Liver (tissue), 8 donors: ENCODE measurements at regions not wholly inside any gene's neighbourhood (a gene's known extent, or its start where the extent isn't known, plus 50 kb on each side); places are given as distances from the start of the nearest gene placed in this dataset.
"Not testable (repeated sequence)": the region's sequence is repeated elsewhere in the genome, so short reads cannot be mapped to it uniquely, and the experiment has no call there.

Experiments
- DNase-seq: peaks from one replicate; pipeline ENCODE4 v3.0.0-alpha.2; 2017; ENCODE audit warnings: low spot score
- H3K27ac ChIP-seq, 2 donors: one replicate each; pipeline ENCODE4 v1.7.0; 2013; ENCODE audit warnings: inconsistent platforms in 2 of 2, low read length in 2 of 2, control low read depth in 1 of 2, low read depth in 1 of 2, mild to moderate bottlenecking in 1 of 2
- H3K27me3 ChIP-seq, 4 donors: one replicate each; pipeline versions ENCODE4 v1.6.1 to v1.7.0; 2013; ENCODE audit warnings: low read length in 3 of 4, inconsistent platforms in 1 of 4, mild to moderate bottlenecking in 1 of 4, moderate library complexity in 1 of 4; ENCODE audit not compliant: control insufficient read depth in 4 of 4, insufficient read depth in 4 of 4
- H3K36me3 ChIP-seq, 4 donors: one replicate each; pipeline versions ENCODE4 v1.6.1 to v1.7.0; 2013; ENCODE audit warnings: low read length in 3 of 4, mild to moderate bottlenecking in 3 of 4, low read depth in 1 of 4, moderate library complexity in 1 of 4; ENCODE audit not compliant: control insufficient read depth in 4 of 4, insufficient read depth in 3 of 4
- H3K4me1 ChIP-seq, 4 donors: one replicate each; pipeline versions ENCODE4 v1.6.1 to v1.7.0; 2013; ENCODE audit warnings: low read length in 3 of 4, mild to moderate bottlenecking in 3 of 4, moderate library complexity in 1 of 4; ENCODE audit not compliant: control insufficient read depth in 4 of 4, insufficient read depth in 4 of 4
- H3K4me3 ChIP-seq, 3 donors: one replicate each; pipeline versions ENCODE4 v1.6.1 to v1.7.0; 2013; ENCODE audit warnings: low read length in 3 of 3, control low read depth in 1 of 3, low read depth in 1 of 3, mild to moderate bottlenecking in 1 of 3
- H3K9ac ChIP-seq, 2 donors: one replicate each; pipeline ENCODE4 v1.7.0; 2013; ENCODE audit warnings: low read length in 2 of 2, mild to moderate bottlenecking in 2 of 2, moderate library complexity in 2 of 2, control low read depth in 1 of 2, low read depth in 1 of 2
- H3K9me3 ChIP-seq, 4 donors: one replicate each; pipeline versions ENCODE4 v1.6.1 to v1.7.0; 2013; ENCODE audit warnings: low read length in 3 of 4; ENCODE audit not compliant: control insufficient read depth in 4 of 4
- EGR1 ChIP-seq, 2 donors: IDR thresholded peaks; 2 replicates each; pipeline ENCODE4 v1.6.1; 2016 to 2018; ENCODE audit warnings: antibody characterized with exemption in 2 of 2, low read depth in 2 of 2
- FOXA1 ChIP-seq: IDR thresholded peaks from 2 replicates; pipeline ENCODE4 v1.6.1; 2016; ENCODE audit warnings: antibody characterized with exemption
- GABPA ChIP-seq, 2 donors: IDR thresholded peaks in 1 of 2; conservative IDR thresholded peaks in 1 of 2; 2 replicates each; pipeline ENCODE4 v1.6.1; 2016; ENCODE audit warnings: antibody characterized with exemption in 2 of 2, mild to moderate bottlenecking in 1 of 2, moderate library complexity in 1 of 2
- HNF4A ChIP-seq, 2 donors: conservative IDR thresholded peaks; 2 replicates each; pipeline ENCODE4 v1.6.1; 2016; ENCODE audit warnings: antibody characterized with exemption in 2 of 2, mild to moderate bottlenecking in 2 of 2
- HNF4G ChIP-seq: IDR thresholded peaks from 2 replicates; pipeline ENCODE4 v1.6.1; 2016; ENCODE audit warnings: antibody characterized with exemption
- JUND ChIP-seq, 2 donors: IDR thresholded peaks; 2 replicates each; pipeline ENCODE4 v1.6.1; 2016; ENCODE audit warnings: antibody characterized with exemption in 2 of 2
- NR2F2 ChIP-seq: IDR thresholded peaks from 2 replicates; pipeline ENCODE4 v1.6.1; 2016; ENCODE audit warnings: antibody characterized with exemption
- RAD21 ChIP-seq, 2 donors: IDR thresholded peaks; 2 replicates each; pipeline ENCODE4 v1.6.1; 2016; ENCODE audit warnings: antibody characterized with exemption in 2 of 2, mild to moderate bottlenecking in 2 of 2
- RXRA ChIP-seq, 2 donors: IDR thresholded peaks; 2 replicates each; pipeline ENCODE4 v1.6.1; 2017 to 2018; ENCODE audit warnings: antibody characterized with exemption in 2 of 2, mild to moderate bottlenecking in 1 of 2
- SP1 ChIP-seq: IDR thresholded peaks from 2 replicates; pipeline ENCODE4 v1.6.1; 2018; ENCODE audit warnings: antibody characterized with exemption, mild to moderate bottlenecking
- TAF1 ChIP-seq: conservative IDR thresholded peaks from 2 replicates; pipeline ENCODE4 v1.6.1; 2016; ENCODE audit warnings: antibody characterized with exemption, mild to moderate bottlenecking
- YY1 ChIP-seq: IDR thresholded peaks from 2 replicates; pipeline ENCODE4 v1.6.1; 2016; ENCODE audit warnings: antibody characterized with exemption, mild to moderate bottlenecking
- WGBS: extraction: QIAGEN DNeasy Blood & Tissue Kit; methylation state at CpG from one replicate; pipeline ENCODE4 v1.1.7; 2013; 5-methylcytosine and 5-hydroxymethylcytosine counted together
- TF ChIP-seq, protein P1 (sequence below): IDR thresholded peaks from 2 replicates; pipeline ENCODE4 v1.6.1; 2016; ENCODE audit warnings: antibody characterized with exemption
- TF ChIP-seq, protein P2 (sequence below): IDR thresholded peaks from 2 replicates; pipeline ENCODE4 v1.6.1; 2016; ENCODE audit warnings: antibody characterized with exemption
- TF ChIP-seq, protein P3 (sequence below): IDR thresholded peaks from 2 replicates; pipeline ENCODE4 v1.6.1; 2016; ENCODE audit warnings: antibody characterized with exemption, mild to moderate bottlenecking
- TF ChIP-seq, protein P4 (sequence below): fragments of 150-350 bp; IDR thresholded peaks from 2 replicates; pipeline ENCODE4 v1.5.1; 2017; ENCODE audit warnings: improper control_type of control experiment, low read depth, low read length; ENCODE audit not compliant: missing input control
- TF ChIP-seq, protein P5 (sequence below): IDR thresholded peaks from 2 replicates; pipeline ENCODE4 v1.6.1; 2016; ENCODE audit warnings: antibody characterized with exemption
- donor health status: healthy.
- donor health status: healthy.
- donor health status: healthy.
- donor health status: healthy.
- donor health status: healthy.

DNA sequence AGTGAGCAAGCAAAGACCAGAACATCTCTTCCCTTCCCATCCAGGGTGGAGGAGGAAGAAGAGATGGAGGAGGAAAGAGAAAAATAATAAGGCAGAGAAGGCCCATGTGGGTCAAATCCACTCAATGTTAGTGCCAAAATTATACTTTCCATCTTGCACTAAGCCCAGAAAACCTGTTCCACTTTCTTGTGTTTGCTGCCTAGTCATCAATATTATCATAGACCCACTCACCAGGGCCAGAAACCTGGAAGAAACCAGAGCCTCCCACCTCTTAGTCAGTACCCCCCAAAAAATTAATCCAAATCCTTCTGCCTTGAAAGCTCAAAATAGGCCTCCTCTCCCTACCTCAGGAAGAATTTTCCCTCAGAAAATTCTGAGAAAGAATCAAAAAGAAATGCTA lies 171.1 kb downstream of the SOD2 start:
- no peak for TF ChIP-seq TAF1
- no peak for TF ChIP-seq JUND (IDR thresholded peaks at IDR 0.05)
- no peak for TF ChIP-seq YY1
- no peak for TF ChIP-seq HNF4G
- TF ChIP-seq SP1: no peak
- no peak for TF ChIP-seq RAD21 (IDR thresholded peaks at IDR 0.05)
- TF ChIP-seq, protein P1, sequence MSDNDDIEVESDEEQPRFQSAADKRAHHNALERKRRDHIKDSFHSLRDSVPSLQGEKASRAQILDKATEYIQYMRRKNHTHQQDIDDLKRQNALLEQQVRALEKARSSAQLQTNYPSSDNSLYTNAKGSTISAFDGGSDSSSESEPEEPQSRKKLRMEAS: no peak
- TF ChIP-seq, protein P2, sequence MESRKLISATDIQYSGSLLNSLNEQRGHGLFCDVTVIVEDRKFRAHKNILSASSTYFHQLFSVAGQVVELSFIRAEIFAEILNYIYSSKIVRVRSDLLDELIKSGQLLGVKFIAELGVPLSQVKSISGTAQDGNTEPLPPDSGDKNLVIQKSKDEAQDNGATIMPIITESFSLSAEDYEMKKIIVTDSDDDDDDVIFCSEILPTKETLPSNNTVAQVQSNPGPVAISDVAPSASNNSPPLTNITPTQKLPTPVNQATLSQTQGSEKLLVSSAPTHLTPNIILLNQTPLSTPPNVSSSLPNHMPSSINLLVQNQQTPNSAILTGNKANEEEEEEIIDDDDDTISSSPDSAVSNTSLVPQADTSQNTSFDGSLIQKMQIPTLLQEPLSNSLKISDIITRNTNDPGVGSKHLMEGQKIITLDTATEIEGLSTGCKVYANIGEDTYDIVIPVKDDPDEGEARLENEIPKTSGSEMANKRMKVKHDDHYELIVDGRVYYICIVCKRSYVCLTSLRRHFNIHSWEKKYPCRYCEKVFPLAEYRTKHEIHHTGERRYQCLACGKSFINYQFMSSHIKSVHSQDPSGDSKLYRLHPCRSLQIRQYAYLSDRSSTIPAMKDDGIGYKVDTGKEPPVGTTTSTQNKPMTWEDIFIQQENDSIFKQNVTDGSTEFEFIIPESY: no peak
- TF ChIP-seq RXRA (IDR thresholded peaks at IDR 0.05): no peak
- no peak for TF ChIP-seq FOXA1
- TF ChIP-seq, protein P3, sequence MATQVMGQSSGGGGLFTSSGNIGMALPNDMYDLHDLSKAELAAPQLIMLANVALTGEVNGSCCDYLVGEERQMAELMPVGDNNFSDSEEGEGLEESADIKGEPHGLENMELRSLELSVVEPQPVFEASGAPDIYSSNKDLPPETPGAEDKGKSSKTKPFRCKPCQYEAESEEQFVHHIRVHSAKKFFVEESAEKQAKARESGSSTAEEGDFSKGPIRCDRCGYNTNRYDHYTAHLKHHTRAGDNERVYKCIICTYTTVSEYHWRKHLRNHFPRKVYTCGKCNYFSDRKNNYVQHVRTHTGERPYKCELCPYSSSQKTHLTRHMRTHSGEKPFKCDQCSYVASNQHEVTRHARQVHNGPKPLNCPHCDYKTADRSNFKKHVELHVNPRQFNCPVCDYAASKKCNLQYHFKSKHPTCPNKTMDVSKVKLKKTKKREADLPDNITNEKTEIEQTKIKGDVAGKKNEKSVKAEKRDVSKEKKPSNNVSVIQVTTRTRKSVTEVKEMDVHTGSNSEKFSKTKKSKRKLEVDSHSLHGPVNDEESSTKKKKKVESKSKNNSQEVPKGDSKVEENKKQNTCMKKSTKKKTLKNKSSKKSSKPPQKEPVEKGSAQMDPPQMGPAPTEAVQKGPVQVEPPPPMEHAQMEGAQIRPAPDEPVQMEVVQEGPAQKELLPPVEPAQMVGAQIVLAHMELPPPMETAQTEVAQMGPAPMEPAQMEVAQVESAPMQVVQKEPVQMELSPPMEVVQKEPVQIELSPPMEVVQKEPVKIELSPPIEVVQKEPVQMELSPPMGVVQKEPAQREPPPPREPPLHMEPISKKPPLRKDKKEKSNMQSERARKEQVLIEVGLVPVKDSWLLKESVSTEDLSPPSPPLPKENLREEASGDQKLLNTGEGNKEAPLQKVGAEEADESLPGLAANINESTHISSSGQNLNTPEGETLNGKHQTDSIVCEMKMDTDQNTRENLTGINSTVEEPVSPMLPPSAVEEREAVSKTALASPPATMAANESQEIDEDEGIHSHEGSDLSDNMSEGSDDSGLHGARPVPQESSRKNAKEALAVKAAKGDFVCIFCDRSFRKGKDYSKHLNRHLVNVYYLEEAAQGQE: no peak
- TF ChIP-seq EGR1 (IDR thresholded peaks at IDR 0.05; ENCODE audit: low read depth in 2 of 2): no peak
- TF ChIP-seq, protein P4, sequence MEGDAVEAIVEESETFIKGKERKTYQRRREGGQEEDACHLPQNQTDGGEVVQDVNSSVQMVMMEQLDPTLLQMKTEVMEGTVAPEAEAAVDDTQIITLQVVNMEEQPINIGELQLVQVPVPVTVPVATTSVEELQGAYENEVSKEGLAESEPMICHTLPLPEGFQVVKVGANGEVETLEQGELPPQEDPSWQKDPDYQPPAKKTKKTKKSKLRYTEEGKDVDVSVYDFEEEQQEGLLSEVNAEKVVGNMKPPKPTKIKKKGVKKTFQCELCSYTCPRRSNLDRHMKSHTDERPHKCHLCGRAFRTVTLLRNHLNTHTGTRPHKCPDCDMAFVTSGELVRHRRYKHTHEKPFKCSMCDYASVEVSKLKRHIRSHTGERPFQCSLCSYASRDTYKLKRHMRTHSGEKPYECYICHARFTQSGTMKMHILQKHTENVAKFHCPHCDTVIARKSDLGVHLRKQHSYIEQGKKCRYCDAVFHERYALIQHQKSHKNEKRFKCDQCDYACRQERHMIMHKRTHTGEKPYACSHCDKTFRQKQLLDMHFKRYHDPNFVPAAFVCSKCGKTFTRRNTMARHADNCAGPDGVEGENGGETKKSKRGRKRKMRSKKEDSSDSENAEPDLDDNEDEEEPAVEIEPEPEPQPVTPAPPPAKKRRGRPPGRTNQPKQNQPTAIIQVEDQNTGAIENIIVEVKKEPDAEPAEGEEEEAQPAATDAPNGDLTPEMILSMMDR: no peak
- TF ChIP-seq NR2F2: no peak
- no peak for TF ChIP-seq HNF4A (conservative IDR thresholded peaks at IDR 0.05)
- TF ChIP-seq GABPA (IDR thresholded peaks at IDR 0.05 in 1 of 2, conservative IDR thresholded peaks at IDR 0.05 in 1 of 2): no peak
- no peak for DNase-seq
- H3K9me3 ChIP-seq: no peaks in the 10 kb centered on the region

DNA sequence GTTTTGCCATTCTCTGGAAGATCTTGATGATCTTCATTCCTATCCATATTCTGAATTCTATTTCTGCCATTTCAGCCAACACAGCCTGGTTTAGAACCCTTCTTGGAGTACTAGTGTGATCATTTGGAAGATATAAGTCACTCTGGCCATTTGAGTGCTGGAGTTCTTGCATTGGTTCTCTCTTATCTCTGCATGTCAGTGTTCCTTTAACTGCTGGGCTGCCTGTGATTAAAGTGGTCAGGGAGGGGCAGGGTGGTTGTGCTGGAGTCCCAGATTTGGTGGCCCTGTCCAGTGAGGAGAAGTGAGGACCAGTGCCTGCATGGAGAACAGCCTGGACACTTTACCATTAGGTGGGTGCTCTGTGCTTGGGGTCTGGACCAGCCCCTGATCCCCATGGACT lies 173.0 kb downstream of the SOD2 start:
- Histone ChIP-seq H3K27me3 (peaks cover 0 to 3% (median 0%) of the 10 kb centered on the region in 4 donors), H3K27ac (no peak overlapping the region), H3K9me3 (peaks cover 0 to 2% (median 0%) of the 10 kb centered on the region in 4 donors), H3K4me3 (no peak overlapping the region), H3K4me1 (no peaks in the 10 kb centered on the region), H3K36me3 (no peaks in the 10 kb centered on the region), H3K9ac (no peak overlapping the region)
- no peak for DNase-seq
- TF ChIP-seq HNF4G: no peak
- TF ChIP-seq NR2F2: no peak
- TF ChIP-seq, protein P4: no peak
- TF ChIP-seq RXRA (IDR thresholded peaks at IDR 0.05): no peak
- TF ChIP-seq, protein P5, sequence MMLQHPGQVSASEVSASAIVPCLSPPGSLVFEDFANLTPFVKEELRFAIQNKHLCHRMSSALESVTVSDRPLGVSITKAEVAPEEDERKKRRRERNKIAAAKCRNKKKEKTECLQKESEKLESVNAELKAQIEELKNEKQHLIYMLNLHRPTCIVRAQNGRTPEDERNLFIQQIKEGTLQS: no peak
- TF ChIP-seq YY1: no peak

More for the DNA sequence above, 171.1 kb downstream of the SOD2 start:
- Histone ChIP-seq H3K4me3 (no peak overlapping the region), H3K9ac (no peak overlapping the region), H3K27ac (no peak overlapping the region), H3K36me3 (no peaks in the 10 kb centered on the region), H3K27me3 (peaks cover 0 to 3% (median 0%) of the 10 kb centered on the region in 4 donors), H3K4me1 (no peaks in the 10 kb centered on the region)

DNA sequence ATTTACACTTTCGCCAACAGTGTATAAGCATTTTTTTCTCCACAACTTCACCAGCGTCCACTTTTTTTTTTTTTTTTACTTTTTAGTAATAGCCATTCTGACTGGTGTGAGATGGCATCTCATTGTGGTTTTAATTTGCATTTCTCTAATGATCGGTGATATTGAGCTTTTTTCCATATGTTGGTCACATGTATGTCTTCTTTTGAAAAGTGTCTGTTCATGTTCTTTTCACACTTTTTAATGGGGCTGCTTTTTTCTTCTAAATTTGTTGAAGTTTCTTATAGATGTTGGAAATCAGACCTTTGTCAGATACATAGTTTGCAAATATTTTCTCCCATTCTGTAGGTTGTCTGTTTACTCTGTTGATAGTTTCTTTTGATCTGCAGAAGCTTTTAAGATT lies 177.2 kb downstream of the SOD2 start:
- H3K9ac ChIP-seq, H3K36me3 ChIP-seq, H3K9me3 ChIP-seq, H3K4me3 ChIP-seq, H3K27ac ChIP-seq, H3K4me1 ChIP-seq, H3K27me3 ChIP-seq, DNase-seq: not testable (repeated sequence)
- WGBS: 92% methylated on average over 3 of the region's 3 CpGs
